ENCODE measurements at regions not wholly inside any gene's neighbourhood (a gene's known extent, or its start where the extent isn't known, plus 50 kb on each side); places are given as distances from the start of the nearest gene placed in this dataset.

DNA sequence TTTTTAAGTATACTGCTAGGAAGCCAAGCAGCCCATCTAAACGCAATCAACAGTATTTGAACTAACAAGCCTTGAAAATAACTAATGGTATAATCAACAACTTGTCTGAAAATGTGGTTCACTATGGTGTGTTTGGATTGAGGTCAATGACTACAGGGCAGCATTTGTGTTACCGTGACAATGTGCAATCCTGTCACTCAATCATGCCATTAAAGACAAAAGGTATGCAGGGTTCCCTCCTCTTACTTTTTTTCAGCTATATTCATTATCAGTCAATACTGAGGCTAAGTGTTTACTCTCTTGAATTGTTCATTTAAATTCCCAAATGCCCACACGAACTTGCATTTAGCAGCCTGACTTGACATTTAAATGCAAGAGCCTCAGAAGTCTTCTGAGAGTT is 1099.3 kb upstream of the EPHA6 start (continued):
- TF ChIP-seq SAP30 (IDR thresholded peaks at IDR 0.05; ENCODE audit: borderline replicate concordance, insufficient read depth, low read depth, low read length, poor library complexity, severe bottlenecking) (no peak), ELF1 (tag; IDR thresholded peaks at IDR 0.05) (no peak), XRCC3 (IDR thresholded peaks at IDR 0.05) (no peak), ZNF584 (CRISPR knock-in tag; IDR thresholded peaks at IDR 0.05; ENCODE audit: low read depth) (no peak), E2F4 (CRISPR knock-in tag; IDR thresholded peaks at IDR 0.05; ENCODE audit: low read depth) (no peak)

DNA sequence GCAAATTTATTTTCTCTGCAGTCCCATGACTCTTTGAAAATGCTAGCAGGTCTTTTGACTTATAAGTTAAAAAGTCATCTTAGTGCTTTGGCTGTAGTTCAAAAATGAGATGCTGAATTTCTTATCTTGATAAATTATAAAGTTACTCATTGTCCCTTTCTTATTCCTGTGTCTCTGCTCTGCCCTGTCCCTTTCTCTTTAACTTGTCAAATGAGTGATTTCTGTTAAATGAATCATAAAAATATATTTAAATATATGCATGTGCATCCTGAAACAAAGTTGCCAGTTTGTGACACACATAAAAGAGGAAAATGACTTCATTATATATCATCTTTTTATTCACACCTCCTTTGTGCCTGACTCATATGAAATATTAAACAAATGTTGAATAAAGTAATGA is 1097.3 kb upstream of the EPHA6 start:
- Histone ChIP-seq H3K4me2 (ENCODE audit: insufficient read depth, low read length) (no peak overlapping the region), H3K79me2 (ENCODE audit: control insufficient read depth, insufficient read depth, low read length) (no peaks in the 10 kb centered on the region), H3K4me3 (no peak overlapping the region), H3K9ac (ENCODE audit: insufficient read depth in 1 of 2, low read depth in 2 of 2, low read length in 2 of 2) (no peak overlapping the region), H3K27ac (ENCODE audit: extremely low read depth, low read depth, low read length) (no peak overlapping the region), H3K4me1 (replicated peaks in 1 of 2; ENCODE audit: control insufficient read depth in 2 of 2, insufficient read depth in 2 of 2, low read length in 2 of 2) (no peaks in the 10 kb centered on the region), H3K36me3 (ENCODE audit: control insufficient read depth, insufficient read depth, low read length) (no peaks in the 10 kb centered on the region), H3K9me3 (replicated peaks; ENCODE audit: control insufficient read depth, insufficient read depth, low read depth, low read length) (no peaks in the 10 kb centered on the region), H2AFZ (ENCODE audit: low read depth, low read length) (no peak overlapping the region), H4K20me1 (replicated peaks; ENCODE audit: control insufficient read depth, insufficient read depth, low read length) (no peaks in the 10 kb centered on the region), H3K27me3 (ENCODE audit: control insufficient read depth in 2 of 2, insufficient read depth in 2 of 2, low read length in 2 of 2) (no peaks in the 10 kb centered on the region), H3K9me1 (ENCODE audit: control insufficient read depth, insufficient read depth, low read length) (no peaks in the 10 kb centered on the region)
- DNase-seq (ENCODE audit: extremely low read depth in 1 of 4, low spot score in 3 of 4) (no peak), ATAC-seq (no peak), FAIRE-seq (no peak)
- intact Hi-C loops (cut with micrococcal nuclease) (no loop called here), in situ Hi-C loops (cut with MboI) (no loop called here)
- ChIA-PET POLR2A (no interaction called here), CTCF (ENCODE audit: low intra/inter-chr PET ratio) (no interaction called here)
- BruUV-seq (replicated peaks), result no TSS peak
- TF ChIP-seq DLX4 (CRISPR knock-in tag; IDR thresholded peaks at IDR 0.05), result no peak
- no peak for TF ChIP-seq SLC30A9 (CRISPR knock-in tag; IDR thresholded peaks at IDR 0.05)
- no peak for TF ChIP-seq FOXK1 (CRISPR knock-in tag; IDR thresholded peaks at IDR 0.05; ENCODE audit: borderline replicate concordance)
- no peak for TF ChIP-seq PPARD (CRISPR knock-in tag; IDR thresholded peaks at IDR 0.05)
- TF ChIP-seq EWSR1 (IDR thresholded peaks at IDR 0.05; ENCODE audit: borderline replicate concordance, low read depth, partially characterized antibody), result no peak
- TF ChIP-seq GTF2F1 (IDR thresholded peaks at IDR 0.05; ENCODE audit: low read depth, low read length), result no peak
- no peak for TF ChIP-seq MAFF (IDR thresholded peaks at IDR 0.05; ENCODE audit: low read length)
- no peak for TF ChIP-seq ZBTB2 (IDR thresholded peaks at IDR 0.05)
- no peak for TF ChIP-seq PTBP1 (IDR thresholded peaks at IDR 0.05; ENCODE audit: low read depth, low read length)
- TF ChIP-seq SFPQ (IDR thresholded peaks at IDR 0.05; ENCODE audit: low read depth, low read length), result no peak

All from K562 (cell line).